GM23338 (cell line): ENCODE measurements at regions not wholly inside any gene's neighbourhood (a gene's known extent, or its start where the extent isn't known, plus 50 kb on each side); places are given as distances from the start of the nearest gene placed in this dataset.
"Not testable (repeated sequence)": the region's sequence is repeated elsewhere in the genome, so short reads cannot be mapped to it uniquely, and the experiment has no call there.

ENCODE experiments used
- ATAC-seq: fragments of 200-7000 bp; cut with Tn5 transposase; 3 replicates; pipeline ENCODE4 v1.9.1; 2020
- DNase-seq: peaks from one replicate; pipeline ENCODE4 v3.0.0-alpha.2; 2015; ENCODE audit warnings: low spot score
- H2AFZ ChIP-seq: fragments of 200-600 bp; sonication (generic); 2 replicates; pipeline ENCODE4 v1.8.0; 2016; ENCODE audit warnings: antibody characterized with exemption, mild to moderate bottlenecking, moderate library complexity
- H3F3A ChIP-seq: fragments of 200-600 bp; sonication (generic); replicated peaks from 2 replicates; pipeline ENCODE4 v1.8.0; 2017; ENCODE audit warnings: antibody characterized with exemption, mixed run types, low read depth
- H3K27ac ChIP-seq: fragments of 200-600 bp; sonication (generic); 2 replicates; pipeline ENCODE4 v1.6.1; 2016; ENCODE audit warnings: low read depth
- H3K27me3 ChIP-seq: fragments of 200-600 bp; sonication (generic); 2 replicates; pipeline ENCODE4 v1.8.0; 2016; ENCODE audit warnings: mild to moderate bottlenecking, mixed run types, moderate library complexity; ENCODE audit not compliant: insufficient read depth
- H3K36me3 ChIP-seq: fragments of 200-600 bp; sonication (generic); 2 replicates; pipeline ENCODE4 v1.8.0; 2016; ENCODE audit warnings: mild to moderate bottlenecking; ENCODE audit not compliant: insufficient read depth
- H3K4me1 ChIP-seq: fragments of 200-600 bp; sonication (generic); 2 replicates; pipeline ENCODE4 v1.8.0; 2016; ENCODE audit warnings: mild to moderate bottlenecking, moderate library complexity; ENCODE audit not compliant: insufficient read depth
- H3K4me2 ChIP-seq: fragments of 200-600 bp; sonication (generic); 2 replicates; pipeline ENCODE4 v1.7.1; 2017; ENCODE audit warnings: mixed run types
- H3K4me3 ChIP-seq: fragments of 200-600 bp; sonication (generic); 2 replicates; pipeline ENCODE4 v1.6.1; 2016; ENCODE audit warnings: mixed run types
- H3K79me2 ChIP-seq: fragments of 200-600 bp; sonication (generic); replicated peaks from 2 replicates; pipeline ENCODE4 v1.8.0; 2017; ENCODE audit warnings: mild to moderate bottlenecking; ENCODE audit not compliant: insufficient read depth
- H3K9me2 ChIP-seq: fragments of 200-600 bp; sonication (generic); 2 replicates; pipeline ENCODE4 v1.8.0; 2017; ENCODE audit not compliant: insufficient read depth
- H4K20me1 ChIP-seq: fragments of 200-600 bp; sonication (generic); replicated peaks from 2 replicates; pipeline ENCODE4 v1.8.0; 2017; ENCODE audit warnings: mild to moderate bottlenecking; ENCODE audit not compliant: insufficient read depth
- H3K27ac Mint-ChIP-seq: 2 replicates; pipeline ENCODE4 v1.8.0; 2020; ENCODE audit warnings: inconsistent platforms, mild to moderate bottlenecking, moderate library complexity, mixed read lengths
- H3K27me3 Mint-ChIP-seq: 3 replicates; pipeline ENCODE4 v1.8.0; 2022; ENCODE audit warnings: low read depth, mild to moderate bottlenecking, moderate library complexity, mixed read lengths, inconsistent platforms; ENCODE audit not compliant: insufficient read depth, poor library complexity
- H3K36me3 Mint-ChIP-seq: 3 replicates; pipeline ENCODE4 v1.8.0; 2021; ENCODE audit warnings: low read depth, mild to moderate bottlenecking, inconsistent platforms, moderate library complexity, mixed read lengths
- H3K4me1 Mint-ChIP-seq: 3 replicates; pipeline ENCODE4 v1.8.0; 2020; ENCODE audit warnings: mild to moderate bottlenecking, inconsistent platforms, mixed read lengths
- H3K4me3 Mint-ChIP-seq: 3 replicates; pipeline ENCODE4 v1.8.0; 2021; ENCODE audit warnings: moderate library complexity, mild to moderate bottlenecking, inconsistent platforms, mixed read lengths
- H3K9me3 Mint-ChIP-seq: 3 replicates; pipeline ENCODE4 v1.8.0; 2020; ENCODE audit warnings: moderate library complexity, mild to moderate bottlenecking, inconsistent platforms, mixed read lengths
- CREB1 ChIP-seq: fragments of 250-450 bp; sonication (Bioruptor Pico); IDR thresholded peaks from 2 replicates; pipeline ENCODE4 v1.5.0; 2020; ENCODE audit warnings: low read depth, mild to moderate bottlenecking, moderate library complexity
- ETS1 ChIP-seq: IDR thresholded peaks from 2 replicates; pipeline ENCODE4 v1.6.1; 2016; ENCODE audit warnings: antibody characterized with exemption
- EZH2 ChIP-seq: fragments of 200-600 bp; sonication (generic); IDR thresholded peaks from one replicate; pipeline ENCODE4 v1.8.0; 2017; ENCODE audit warnings: antibody characterized with exemption, mild to moderate bottlenecking, low read depth; ENCODE audit not compliant: unreplicated experiment
- NANOG ChIP-seq: IDR thresholded peaks from 2 replicates; pipeline ENCODE4 v1.6.1; 2016; ENCODE audit warnings: antibody characterized with exemption, borderline replicate concordance
- REST ChIP-seq: IDR thresholded peaks from one replicate; pipeline ENCODE4 v1.6.1; 2018; ENCODE audit warnings: antibody characterized with exemption; ENCODE audit not compliant: unreplicated experiment
- ZNF114 ChIP-seq: fragments of 250-450 bp; sonication (Bioruptor Pico); IDR thresholded peaks from 2 replicates; pipeline ENCODE4 v1.5.0; 2020; ENCODE audit warnings: mild to moderate bottlenecking, moderate library complexity

- peaks cover 4% of the 10 kb centered on the region; the same call in 1 of the 3 replicates for H3K36me3 Mint-ChIP-seq
- TF ChIP-seq NANOG (no peak), ETS1 (no peak), EZH2 (no peak)
- Histone ChIP-seq H3K79me2 (no peaks in the 10 kb centered on the region), H3K9me2 (no peaks in the 10 kb centered on the region), H3K27me3 (no peaks in the 10 kb centered on the region), H4K20me1 (no peaks in the 10 kb centered on the region), H3K4me1 (no peaks in the 10 kb centered on the region), H2AFZ (no peak overlapping the region), H3K4me2 (no peak overlapping the region), H3F3A (no peaks in the 10 kb centered on the region), H3K4me3 (no peak overlapping the region), H3K36me3 (peaks cover under 1% of the 10 kb centered on the region; the same call in 1 of the 2 replicates), H3K27ac (no peak overlapping the region)
- H3K27ac Mint-ChIP-seq: no peak overlapping the region
- no peak overlapping the region for H3K4me3 Mint-ChIP-seq
- ATAC-seq (no peak), DNase-seq (no peak)
- peaks cover 6% of the 10 kb centered on the region for H3K27me3 Mint-ChIP-seq
- peaks cover 7% of the 10 kb centered on the region; the same call in 2 of the 3 replicates for H3K9me3 Mint-ChIP-seq
- no peaks in the 10 kb centered on the region for H3K4me1 Mint-ChIP-seq
These were observed 591.7 kb downstream of the ZEB2 start for GRCh38 chr2:143928184-143928583.

GRCh38 chr2:143926736-143927135, 593.2 kb downstream of the ZEB2 start:
- Histone ChIP-seq H4K20me1 (no peaks in the 10 kb centered on the region), H3K79me2 (no peaks in the 10 kb centered on the region), H3K4me3 (no peak overlapping the region), H3F3A (no peaks in the 10 kb centered on the region), H3K9me2 (no peaks in the 10 kb centered on the region), H2AFZ (no peak overlapping the region), H3K4me2 (no peak overlapping the region), H3K27ac (no peak overlapping the region), H3K4me1 (no peaks in the 10 kb centered on the region), H3K27me3 (no peaks in the 10 kb centered on the region), H3K36me3 (peaks cover 4% of the 10 kb centered on the region; the same call in 1 of the 2 replicates)
- ATAC-seq (no peak), DNase-seq (no peak)
- peaks cover 11% of the 10 kb centered on the region for H3K36me3 Mint-ChIP-seq
- H3K27ac Mint-ChIP-seq: no peak overlapping the region
- no peak for TF ChIP-seq CREB1 (CRISPR knock-in tag)
- TF ChIP-seq REST: no peak
- no peak for TF ChIP-seq ZNF114
- peaks cover 15% of the 10 kb centered on the region for H3K9me3 Mint-ChIP-seq
- peaks cover 6% of the 10 kb centered on the region for H3K27me3 Mint-ChIP-seq
- H3K4me3 Mint-ChIP-seq: no peak overlapping the region
- no peaks in the 10 kb centered on the region for H3K4me1 Mint-ChIP-seq

GRCh38 chr2:143922261-143922830, 597.6 kb downstream of the ZEB2 start:
- not testable (repeated sequence) for DNase-seq, H3K4me2 ChIP-seq, H3K79me2 ChIP-seq, ATAC-seq, H3F3A ChIP-seq, H2AFZ ChIP-seq, H3K27ac ChIP-seq, H3K4me1 ChIP-seq, H3K4me1 Mint-ChIP-seq, H3K27me3 Mint-ChIP-seq, H3K27ac Mint-ChIP-seq, H3K4me3 Mint-ChIP-seq, H3K9me2 ChIP-seq, H3K27me3 ChIP-seq, H3K4me3 ChIP-seq, H4K20me1 ChIP-seq
- Mint-ChIP-seq H3K9me3 (peaks cover 44% of the 10 kb centered on the region), H3K36me3 (peaks cover 45% of the 10 kb centered on the region)
- H3K36me3 ChIP-seq: peaks cover 21% of the 10 kb centered on the region
